ENCODE measurements at regions not wholly inside any gene's neighbourhood (a gene's known extent, or its start where the extent isn't known, plus 50 kb on each side); places are given as distances from the start of the nearest gene placed in this dataset.

- Histone ChIP-seq H3K36me3 (ENCODE audit: control insufficient read depth, insufficient read depth, low read length) (no peaks in the 10 kb centered on the region), H3K4me2 (ENCODE audit: insufficient read depth, low read length) (no peak overlapping the region), H3K27me3 (ENCODE audit: control insufficient read depth in 2 of 2, insufficient read depth in 2 of 2, low read length in 2 of 2) (peaks cover 13 to 52% of the 10 kb centered on the region in 2 experiments; a peak in 3 of 5 replicates), H3K79me2 (ENCODE audit: control insufficient read depth, insufficient read depth, low read length) (no peaks in the 10 kb centered on the region), H3K9me1 (ENCODE audit: control insufficient read depth, insufficient read depth, low read length) (no peaks in the 10 kb centered on the region), H4K20me1 (replicated peaks; ENCODE audit: control insufficient read depth, insufficient read depth, low read length) (peaks cover 3% of the 10 kb centered on the region; the same call in 1 of the 2 replicates), H3K27ac (ENCODE audit: extremely low read depth, low read depth, low read length) (no peak overlapping the region), H3K9ac (ENCODE audit: insufficient read depth in 1 of 2, low read depth in 2 of 2, low read length in 2 of 2) (no peak overlapping the region), H2AFZ (ENCODE audit: low read depth, low read length) (no peak overlapping the region), H3K9me3 (replicated peaks; ENCODE audit: control insufficient read depth, insufficient read depth, low read depth, low read length) (no peaks in the 10 kb centered on the region), H3K4me3 (no peak overlapping the region), H3K4me1 (replicated peaks in 1 of 2; ENCODE audit: control insufficient read depth in 2 of 2, insufficient read depth in 2 of 2, low read length in 2 of 2) (peaks cover 0 to 12% of the 10 kb centered on the region in 2 experiments; a peak in 2 of 5 replicates)
- WGBS (ENCODE audit: insufficient coverage, low coverage, missing lambda C conversion rate) = 6% methylated on average over 11 of the region's 14 CpGs
- intact Hi-C loops (cut with micrococcal nuclease) = no loop called here
- no peak for ATAC-seq
- no peak for DNase-seq (ENCODE audit: extremely low read depth in 1 of 4, low spot score in 3 of 4)
- BruUV-seq (replicated peaks) = no TSS peak
- ChIA-PET POLR2A (interaction anchor here (0.6 kb wide), 1 partner anchor 12 kb away, joined by 3 read pairs; no protein-coding TSS in a partner anchor), CTCF (ENCODE audit: low intra/inter-chr PET ratio) (no interaction called here)
- FAIRE-seq = no peak
- in situ Hi-C loops (cut with MboI) = no loop called here
- TF ChIP-seq ZC3H11A (IDR thresholded peaks at IDR 0.05; ENCODE audit: low read depth, low read length) (no peak), CHCHD3 (CRISPR knock-in tag; IDR thresholded peaks at IDR 0.05) (no peak), SAFB2 (IDR thresholded peaks at IDR 0.05; ENCODE audit: borderline replicate concordance, low read depth, low read length, severe bottlenecking) (no peak), RHOXF2B (CRISPR knock-in tag; conservative IDR thresholded peaks at IDR 0.05) (no peak), DDX20 (tag; IDR thresholded peaks at IDR 0.05; ENCODE audit: low read depth) (no peak), POLR3A (IDR thresholded peaks at IDR 0.05; ENCODE audit: borderline replicate concordance, extremely low read depth, insufficient read depth, insufficient read length) (no peak), RBM22 (IDR thresholded peaks at IDR 0.05; ENCODE audit: low read depth, low read length, poor library complexity, severe bottlenecking) (no peak), SRSF7 (optimal IDR thresholded peaks at IDR 0.05; ENCODE audit: low read depth, low read length) (no peak), CBFA2T3 (IDR thresholded peaks at IDR 0.05) (no peak), STAT6 (CRISPR knock-in tag; IDR thresholded peaks at IDR 0.05) (no peak)
Observed at GRCh38 chr17:77854083-77854758, 104.3 kb upstream of the TNRC6C start.
